ENCODE measurements at regions not wholly inside any gene's neighbourhood (a gene's known extent, or its start where the extent isn't known, plus 50 kb on each side); places are given as distances from the start of the nearest gene placed in this dataset.

GRCh38 chr20:11394145-11394833 lies 523.4 kb upstream of the BTBD3 start:
- peak; percentile 96 for DNase-seq (ENCODE audit: low read depth)

- DNase-seq (ENCODE audit: low read depth), result no peak
Observed at GRCh38 chr20:11395581-11395980, 522.1 kb upstream of the BTBD3 start.

DNA sequence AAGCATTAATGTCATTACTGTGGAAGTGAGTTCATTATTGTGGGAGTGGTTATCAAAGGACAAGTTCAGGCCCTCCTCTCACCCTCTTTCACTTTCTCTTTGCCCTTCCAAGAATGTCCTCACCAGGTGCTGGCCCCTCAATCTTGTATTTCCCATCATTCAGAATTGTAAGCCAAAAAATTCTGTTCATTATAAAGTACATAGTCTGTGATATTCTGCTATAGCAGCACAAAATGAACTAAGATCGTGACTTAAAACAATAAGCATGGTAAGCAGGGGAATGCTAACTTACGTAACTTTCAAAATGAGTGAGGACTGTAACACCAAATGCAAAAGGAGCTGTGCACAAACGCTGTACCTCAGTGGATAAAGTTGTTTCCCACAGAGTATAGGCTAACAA lies 515.7 kb upstream of the BTBD3 start:
- DNase-seq (ENCODE audit: low read depth), result no peak

DNA sequence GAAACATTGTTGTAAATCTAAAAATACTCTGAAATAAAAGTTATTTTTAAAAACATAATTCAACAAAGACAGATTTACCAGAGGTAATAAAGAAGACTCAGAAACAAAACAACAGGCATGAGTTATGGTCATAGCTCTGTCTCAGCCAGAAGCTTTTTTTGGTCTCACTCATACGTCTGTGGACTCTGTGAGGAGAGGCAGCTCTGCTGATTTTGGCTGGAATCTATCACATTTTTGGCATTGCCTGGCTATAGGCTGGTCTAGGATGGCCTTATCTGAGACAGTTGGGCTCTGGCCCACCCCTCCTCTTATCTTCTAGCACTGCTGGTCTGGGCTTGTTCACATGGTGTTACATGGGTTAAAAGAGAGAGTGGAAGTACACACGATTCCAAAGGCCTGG lies 514.0 kb upstream of the BTBD3 start:
- DNase-seq (ENCODE audit: low read depth), result no peak

DNA sequence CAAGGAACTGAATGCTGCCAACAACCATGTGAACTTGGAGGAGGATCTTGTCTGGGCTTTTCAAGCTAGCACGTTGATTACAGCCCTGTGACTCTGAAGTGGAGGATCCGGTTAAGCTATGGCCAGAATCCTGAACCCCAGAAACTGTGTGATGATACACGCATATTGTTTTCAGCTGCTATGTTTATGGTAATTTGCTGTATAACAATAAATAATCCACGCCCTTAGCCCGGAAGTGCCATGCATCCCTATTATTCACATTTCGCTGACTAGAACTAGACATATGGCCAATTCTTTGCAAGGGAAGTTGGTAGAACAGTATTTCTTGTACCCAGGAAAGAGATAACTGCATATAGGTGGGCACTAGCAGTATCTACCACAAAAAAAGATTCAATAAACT lies 510.8 kb upstream of the BTBD3 start:
- no peak for DNase-seq (ENCODE audit: low read depth)

DNA sequence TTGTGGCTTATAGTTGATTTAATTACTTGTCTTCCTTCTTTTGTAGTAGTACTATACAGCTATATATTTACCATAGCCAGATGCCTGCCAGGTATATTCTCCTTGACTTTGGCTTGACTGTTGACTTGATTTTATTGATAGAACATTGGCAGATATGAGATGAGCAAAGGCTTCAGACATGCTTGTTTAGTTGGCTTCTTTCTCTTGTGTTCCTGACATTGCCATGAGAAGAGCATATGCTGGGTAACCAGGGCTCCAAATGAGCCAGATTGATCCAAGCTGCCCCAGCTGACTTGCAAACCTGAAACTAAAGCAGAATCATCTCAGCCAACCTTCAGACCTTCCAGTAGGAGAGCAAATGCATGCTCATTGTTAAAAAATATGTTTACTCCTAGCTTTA lies 508.1 kb upstream of the BTBD3 start:
- no peak for DNase-seq (ENCODE audit: low read depth)

GRCh38 chr20:11411765-11412164 lies 505.9 kb upstream of the BTBD3 start:
- no peak for DNase-seq (ENCODE audit: low read depth)

DNA sequence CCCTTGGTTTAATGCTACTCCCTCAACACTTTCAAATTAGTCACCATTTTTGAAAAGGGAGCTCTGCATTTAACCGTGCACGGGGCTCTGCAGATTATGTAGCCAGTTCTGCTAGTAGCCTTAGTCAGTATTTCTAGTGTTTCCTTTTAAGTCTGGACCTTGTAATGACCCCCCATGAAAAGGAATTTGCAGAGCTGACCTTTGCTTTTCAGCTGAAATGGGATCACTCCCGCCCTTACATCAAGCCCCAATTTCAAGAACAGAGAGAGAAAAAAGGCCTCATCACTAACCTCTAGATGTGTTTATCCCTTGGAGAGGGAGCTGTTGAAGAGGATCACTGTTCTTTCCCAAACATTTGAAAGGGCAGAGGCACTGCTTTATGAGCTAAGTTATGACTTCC lies 490.7 kb upstream of the BTBD3 start:
- DNase-seq (ENCODE audit: low read depth), result no peak

DNA sequence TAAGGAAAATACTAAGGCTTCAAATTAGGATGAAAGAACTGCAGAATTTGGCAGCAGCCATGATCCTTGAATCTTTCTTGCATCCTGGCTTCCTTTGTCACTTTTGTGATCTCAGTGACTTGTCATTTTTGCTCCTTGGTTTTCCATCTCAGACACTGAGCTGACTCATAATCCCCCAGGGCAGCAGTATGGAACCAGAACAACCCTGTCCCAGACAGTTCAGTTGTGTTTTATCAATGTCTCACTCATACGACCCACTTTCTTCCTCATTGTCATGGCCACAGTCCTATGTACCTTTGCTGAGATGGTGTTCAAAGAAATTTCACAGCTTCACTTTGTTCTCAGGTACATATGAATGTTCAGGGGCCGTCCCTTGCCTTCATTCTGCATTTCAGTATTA lies 488.5 kb upstream of the BTBD3 start:
- DNase-seq (ENCODE audit: low read depth), result no peak

- DNase-seq (ENCODE audit: low read depth), result no peak
Observed at GRCh38 chr20:11429889-11430519, 487.7 kb upstream of the BTBD3 start.

- no peak for DNase-seq (ENCODE audit: low read depth)
Observed at GRCh38 chr20:11430652-11431051, 487.0 kb upstream of the BTBD3 start.

DNA sequence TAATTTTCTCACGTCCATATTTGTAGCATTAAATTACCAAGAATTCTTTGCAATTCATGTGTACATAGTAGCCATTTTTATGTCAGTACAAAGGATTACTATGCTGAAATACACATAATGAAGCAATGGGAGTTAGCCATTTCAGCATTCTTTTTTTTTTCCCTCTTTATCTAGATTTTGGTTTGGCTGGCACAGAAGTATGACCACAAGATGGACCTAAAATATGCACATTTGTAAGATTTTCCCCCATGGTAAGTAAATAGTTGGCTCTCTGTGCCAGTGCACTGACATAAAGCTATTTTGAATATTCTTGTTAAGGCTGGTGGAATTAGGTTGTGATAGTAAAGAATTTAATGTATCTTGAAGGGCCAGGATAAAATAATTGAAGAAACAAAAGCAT lies 486.1 kb upstream of the BTBD3 start:
- no peak for DNase-seq (ENCODE audit: low read depth)

GRCh38 chr20:11432407-11432806 lies 485.3 kb upstream of the BTBD3 start:
- peak; percentile 83 for DNase-seq (ENCODE audit: low read depth)

- DNase-seq (ENCODE audit: low read depth), result no peak
Observed at GRCh38 chr20:11436113-11436905, 481.4 kb upstream of the BTBD3 start.

GRCh38 chr20:11437090-11437489 lies 480.6 kb upstream of the BTBD3 start:
- no peak for DNase-seq (ENCODE audit: low read depth)

DNA sequence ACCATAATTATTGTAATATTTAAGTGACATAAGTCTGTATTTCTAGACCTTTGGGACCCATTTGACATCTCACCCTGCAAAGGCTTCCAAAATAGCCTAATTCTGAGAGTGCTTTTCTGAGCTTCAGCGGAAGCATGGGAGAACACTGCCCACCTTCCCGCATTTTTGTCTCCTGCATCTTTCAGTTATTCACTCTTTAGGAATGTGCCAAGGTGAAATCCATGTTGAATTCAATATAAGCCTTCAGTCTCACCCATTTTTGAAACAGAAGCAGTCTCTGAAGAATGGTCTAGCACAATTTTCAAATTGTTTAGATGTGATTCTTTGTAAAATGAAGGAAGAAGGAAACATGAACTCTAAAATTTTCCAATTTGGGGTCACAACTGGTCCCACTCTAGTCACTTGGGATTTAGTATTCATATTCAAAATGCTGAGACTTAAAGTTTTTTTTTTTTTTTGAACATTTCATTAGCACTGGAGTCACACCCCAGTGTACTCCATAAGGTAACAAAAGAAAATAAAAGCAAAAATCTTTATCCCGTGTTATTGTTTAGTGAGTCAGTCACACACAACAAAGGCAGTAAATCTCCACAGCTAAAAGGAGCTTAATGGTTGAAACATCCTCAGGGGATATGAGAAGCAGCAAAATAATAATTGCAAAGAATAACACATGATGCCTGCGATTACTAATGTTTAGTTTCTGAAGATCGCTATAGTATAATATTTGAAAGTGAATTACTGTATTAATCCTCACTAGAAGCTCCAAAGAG lies 479.9 kb upstream of the BTBD3 start:
- DNase-seq (ENCODE audit: low read depth), result no peak

DNA sequence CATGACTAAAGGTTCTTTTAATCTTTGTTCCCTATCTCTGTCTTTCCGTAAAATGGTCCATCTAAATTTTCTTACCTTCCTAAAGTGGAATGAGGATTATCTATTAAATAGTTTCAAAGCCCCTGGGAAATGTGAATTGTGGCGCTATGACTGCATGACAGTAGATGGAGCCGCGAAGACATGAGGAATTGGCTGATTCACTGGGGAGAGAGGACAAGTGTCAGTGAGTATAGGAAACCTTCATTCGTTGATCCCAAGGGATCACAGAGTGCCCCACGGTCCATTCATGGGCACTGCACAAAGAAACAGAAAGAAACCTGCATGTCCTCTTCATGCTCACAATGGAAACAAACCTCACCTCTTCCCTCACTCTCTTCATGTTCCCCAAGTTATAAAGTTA lies 479.3 kb upstream of the BTBD3 start:
- no peak for DNase-seq (ENCODE audit: low read depth)

GRCh38 chr20:11443382-11444119 lies 474.1 kb upstream of the BTBD3 start:
- no peak for DNase-seq (ENCODE audit: low read depth)

DNA sequence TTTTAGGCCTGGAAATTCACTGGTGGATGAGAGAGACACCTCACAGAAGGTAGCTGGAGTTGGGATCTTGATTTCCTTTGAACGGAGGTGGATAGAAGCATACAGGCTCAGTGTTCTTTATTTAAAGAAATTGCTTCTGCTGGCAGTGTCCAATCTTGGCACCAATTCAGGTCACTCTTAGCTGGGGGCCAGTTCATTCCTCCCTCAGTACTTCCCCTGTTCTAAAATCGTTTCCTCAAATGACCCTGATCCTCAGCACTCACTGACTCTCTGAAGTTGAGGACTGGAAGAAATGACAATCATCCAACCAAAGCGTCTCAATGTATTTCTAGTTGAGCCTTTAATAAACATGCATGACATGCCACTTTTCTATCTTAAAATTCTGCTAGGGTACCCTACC lies 472.5 kb upstream of the BTBD3 start:
- no peak for DNase-seq (ENCODE audit: low read depth)

DNA sequence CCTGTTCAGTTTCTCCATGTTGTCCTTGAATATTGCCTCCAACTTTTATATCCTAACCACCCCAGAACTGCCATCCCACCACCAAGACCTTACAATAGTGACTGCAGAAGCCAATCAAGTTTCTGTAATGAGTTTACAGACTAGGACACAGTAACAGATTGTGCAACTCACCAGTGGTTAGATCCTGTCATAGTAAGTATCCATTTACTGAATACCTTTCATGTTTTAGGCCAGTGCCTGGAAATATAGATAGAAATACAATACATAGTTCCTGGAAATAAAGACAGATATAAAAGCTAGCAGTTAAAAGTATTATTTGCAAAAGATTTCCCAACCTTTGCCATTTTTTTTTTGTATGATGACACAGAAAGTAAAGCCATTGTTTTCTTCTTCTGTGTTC lies 471.8 kb upstream of the BTBD3 start:
- no peak for DNase-seq (ENCODE audit: low read depth)

GRCh38 chr20:11447371-11448100 lies 470.2 kb upstream of the BTBD3 start:
- no peak for DNase-seq (ENCODE audit: low read depth)

Measured in HS-5 (cell line).